ENCODE measurements at regions not wholly inside any gene's neighbourhood (a gene's known extent, or its start where the extent isn't known, plus 50 kb on each side); places are given as distances from the start of the nearest gene placed in this dataset.

DNA sequence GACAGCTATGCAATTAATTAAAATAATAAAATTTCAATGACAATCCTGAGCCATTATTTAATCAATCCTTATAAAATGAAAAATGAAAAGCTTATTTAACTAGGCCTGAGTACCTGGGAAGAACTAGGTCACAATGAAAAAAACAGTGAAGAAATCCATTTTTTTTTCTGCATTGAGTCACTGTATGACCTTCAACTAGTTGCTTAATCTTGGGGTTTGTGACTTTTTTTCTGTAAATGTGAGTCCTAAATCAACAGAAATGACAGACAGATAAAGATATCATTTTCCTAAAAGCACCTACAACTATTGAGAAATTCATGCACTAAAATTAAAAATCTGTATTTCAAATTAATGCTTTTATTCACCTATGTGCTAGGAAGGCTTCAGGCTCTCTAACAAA lies 96.8 kb downstream of the TMEM26 start:
- no peaks in the 10 kb centered on the region for H3K4me1 ChIP-seq (ENCODE audit: insufficient read depth, low read length, poor library complexity, severe bottlenecking)

DNA sequence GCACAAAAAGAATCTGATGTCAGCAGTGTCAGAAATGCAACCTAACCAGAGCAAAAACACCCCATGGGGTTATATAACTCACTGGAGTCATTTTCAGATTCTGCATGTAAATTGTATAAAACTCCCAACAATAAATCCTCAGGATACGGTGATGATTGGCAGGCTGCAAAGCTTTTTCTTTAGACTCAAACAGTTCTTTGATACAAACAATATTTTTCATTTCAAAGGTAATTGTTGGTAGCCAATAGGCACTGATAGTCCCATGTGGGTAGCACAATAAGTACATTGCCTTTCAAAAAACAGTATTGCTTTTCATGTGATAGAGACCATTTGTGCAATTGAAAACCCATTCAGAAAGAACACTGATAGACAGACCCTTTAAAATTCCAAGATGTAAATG lies 98.0 kb downstream of the TMEM26 start:
- DNase-seq (ENCODE audit: low spot score) = no peak

More for the DNA sequence above, 96.8 kb downstream of the TMEM26 start:
- no peak overlapping the region for H3K27ac ChIP-seq (ENCODE audit: low read depth, low read length, poor library complexity, severe bottlenecking)
- H3K4me2 ChIP-seq (ENCODE audit: low read length) = no peak overlapping the region
- no peaks in the 10 kb centered on the region for H3K36me3 ChIP-seq (ENCODE audit: insufficient read depth, low read length)
- intact Hi-C loops (cut with micrococcal nuclease; ENCODE audit: unreplicated experiment) = no loop called here
- no peak for DNase-seq (ENCODE audit: low spot score)
- no TSS peak for BruUV-seq (replicated peaks)
- H2AFZ ChIP-seq (ENCODE audit: low read length) = no peak overlapping the region
- no peaks in the 10 kb centered on the region for H3K79me2 ChIP-seq (ENCODE audit: insufficient read depth, low read depth, low read length)
- H3K4me3 ChIP-seq (ENCODE audit: low read depth, low read length, poor library complexity, severe bottlenecking) = no peak overlapping the region
- ChIA-PET CTCF (ENCODE audit: unreplicated experiment) (no interaction called here), POLR2A (no interaction called here)
- H4K20me1 ChIP-seq (ENCODE audit: insufficient read depth, low read length) = no peaks in the 10 kb centered on the region
- TF ChIP-seq, protein P1, sequence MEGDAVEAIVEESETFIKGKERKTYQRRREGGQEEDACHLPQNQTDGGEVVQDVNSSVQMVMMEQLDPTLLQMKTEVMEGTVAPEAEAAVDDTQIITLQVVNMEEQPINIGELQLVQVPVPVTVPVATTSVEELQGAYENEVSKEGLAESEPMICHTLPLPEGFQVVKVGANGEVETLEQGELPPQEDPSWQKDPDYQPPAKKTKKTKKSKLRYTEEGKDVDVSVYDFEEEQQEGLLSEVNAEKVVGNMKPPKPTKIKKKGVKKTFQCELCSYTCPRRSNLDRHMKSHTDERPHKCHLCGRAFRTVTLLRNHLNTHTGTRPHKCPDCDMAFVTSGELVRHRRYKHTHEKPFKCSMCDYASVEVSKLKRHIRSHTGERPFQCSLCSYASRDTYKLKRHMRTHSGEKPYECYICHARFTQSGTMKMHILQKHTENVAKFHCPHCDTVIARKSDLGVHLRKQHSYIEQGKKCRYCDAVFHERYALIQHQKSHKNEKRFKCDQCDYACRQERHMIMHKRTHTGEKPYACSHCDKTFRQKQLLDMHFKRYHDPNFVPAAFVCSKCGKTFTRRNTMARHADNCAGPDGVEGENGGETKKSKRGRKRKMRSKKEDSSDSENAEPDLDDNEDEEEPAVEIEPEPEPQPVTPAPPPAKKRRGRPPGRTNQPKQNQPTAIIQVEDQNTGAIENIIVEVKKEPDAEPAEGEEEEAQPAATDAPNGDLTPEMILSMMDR (conservative IDR thresholded peaks at IDR 0.05; ENCODE audit: low read length) = no peak
- TF ChIP-seq EZH2phosphoT487 (IDR thresholded peaks at IDR 0.05; ENCODE audit: borderline replicate concordance, low read depth, low read length) = no peak
- H3K9me2 ChIP-seq (ENCODE audit: insufficient read depth, low read length) = no peaks in the 10 kb centered on the region
- H3K9me3 ChIP-seq (ENCODE audit: low read length) = no peaks in the 10 kb centered on the region

DNA sequence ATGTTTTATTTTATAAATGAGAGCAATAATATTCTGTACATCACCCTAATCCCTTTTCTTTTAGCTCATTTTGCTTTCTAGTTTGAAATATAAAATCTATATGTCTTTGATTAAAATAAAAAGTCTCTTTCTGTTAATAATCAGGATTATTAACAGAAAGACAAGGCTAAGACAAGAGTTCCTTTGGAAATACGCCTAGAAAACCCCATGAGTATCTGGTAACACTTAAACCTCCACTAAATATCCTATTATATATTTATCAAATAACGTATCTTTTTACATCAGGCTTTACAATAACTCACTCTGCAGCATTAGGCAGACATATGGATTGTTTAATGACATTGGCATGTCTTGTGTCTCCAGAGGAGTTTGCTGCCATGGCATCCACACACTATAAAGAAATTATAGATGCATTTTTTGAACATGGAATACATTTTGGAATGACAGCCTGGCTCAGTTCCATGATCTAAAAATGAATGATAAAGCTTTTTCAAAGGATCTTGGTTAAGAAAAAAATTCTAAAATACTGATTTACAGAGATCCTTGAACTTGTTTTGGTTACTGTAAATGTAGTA lies 98.7 kb downstream of the TMEM26 start:
- Histone ChIP-seq H3K79me2 (ENCODE audit: insufficient read depth, low read depth, low read length) (no peaks in the 10 kb centered on the region), H3K4me2 (ENCODE audit: low read length) (no peak overlapping the region), H3K4me1 (ENCODE audit: insufficient read depth, low read length, poor library complexity, severe bottlenecking) (no peaks in the 10 kb centered on the region), H3K9me3 (ENCODE audit: low read length) (no peaks in the 10 kb centered on the region), H3K4me3 (ENCODE audit: low read depth, low read length, poor library complexity, severe bottlenecking) (no peak overlapping the region), H3K36me3 (ENCODE audit: insufficient read depth, low read length) (no peaks in the 10 kb centered on the region), H2AFZ (ENCODE audit: low read length) (no peak overlapping the region), H3K9me2 (ENCODE audit: insufficient read depth, low read length) (no peaks in the 10 kb centered on the region), H3K27ac (ENCODE audit: low read depth, low read length, poor library complexity, severe bottlenecking) (no peak overlapping the region), H4K20me1 (ENCODE audit: insufficient read depth, low read length) (no peaks in the 10 kb centered on the region)
- ChIA-PET CTCF (ENCODE audit: unreplicated experiment) (no interaction called here), POLR2A (interaction anchor here (0.6 kb wide), 2 partner anchors 202 to 1132 kb away, joined by 3 to 4 read pairs; no protein-coding TSS in a partner anchor)
- DNase-seq (ENCODE audit: low spot score) = no peak
- no peak for TF ChIP-seq EZH2phosphoT487 (IDR thresholded peaks at IDR 0.05; ENCODE audit: borderline replicate concordance, low read depth, low read length)
- TF ChIP-seq, protein P1 (conservative IDR thresholded peaks at IDR 0.05; ENCODE audit: low read length) = no peak
- intact Hi-C loops (cut with micrococcal nuclease; ENCODE audit: unreplicated experiment) = no loop called here
- no TSS peak for BruUV-seq (replicated peaks)

More for the DNA sequence above, 98.0 kb downstream of the TMEM26 start:
- Histone ChIP-seq H3K4me3 (ENCODE audit: low read depth, low read length, poor library complexity, severe bottlenecking) (no peak overlapping the region), H3K79me2 (ENCODE audit: insufficient read depth, low read depth, low read length) (no peaks in the 10 kb centered on the region), H4K20me1 (ENCODE audit: insufficient read depth, low read length) (no peaks in the 10 kb centered on the region), H3K9me2 (ENCODE audit: insufficient read depth, low read length) (no peaks in the 10 kb centered on the region), H3K4me1 (ENCODE audit: insufficient read depth, low read length, poor library complexity, severe bottlenecking) (no peaks in the 10 kb centered on the region), H3K4me2 (ENCODE audit: low read length) (no peak overlapping the region), H3K27ac (ENCODE audit: low read depth, low read length, poor library complexity, severe bottlenecking) (no peak overlapping the region), H3K36me3 (ENCODE audit: insufficient read depth, low read length) (no peaks in the 10 kb centered on the region), H2AFZ (ENCODE audit: low read length) (no peak overlapping the region), H3K9me3 (ENCODE audit: low read length) (no peaks in the 10 kb centered on the region)
- BruUV-seq (replicated peaks) = no TSS peak
- POLR2A ChIA-PET = no interaction called here
- intact Hi-C loops (cut with micrococcal nuclease; ENCODE audit: unreplicated experiment) = no loop called here
- TF ChIP-seq EZH2phosphoT487 (IDR thresholded peaks at IDR 0.05; ENCODE audit: borderline replicate concordance, low read depth, low read length) = no peak
- TF ChIP-seq, protein P1 (conservative IDR thresholded peaks at IDR 0.05; ENCODE audit: low read length) = no peak
- CTCF ChIA-PET (ENCODE audit: unreplicated experiment) = no interaction called here

Measured in OCI-LY7 (cell line).